NCI-H2029 treated with DMSO at 0.1 percent for 48 hours (cell line): ENCODE measurements at regions not wholly inside any gene's neighbourhood (a gene's known extent, or its start where the extent isn't known, plus 50 kb on each side); places are given as distances from the start of the nearest gene placed in this dataset.
"Not testable (repeated sequence)": the region's sequence is repeated elsewhere in the genome, so short reads cannot be mapped to it uniquely, and the experiment has no call there.

Experiments
- DNase-seq: peaks from one replicate; lab custom pipeline; 2025; lab: John Stamatoyannopoulos, UW

- no peak for DNase-seq
Measured at GRCh38 chr5:25025831-25026230, 381.1 kb upstream of the CDH10 start.

GRCh38 chr5:25020454-25020853 lies 375.7 kb upstream of the CDH10 start:
- no peak for DNase-seq

GRCh38 chr5:25009063-25009462 lies 364.3 kb upstream of the CDH10 start:
- DNase-seq, result no peak

- no peak for DNase-seq
Measured at GRCh38 chr5:25006734-25007133, 362.0 kb upstream of the CDH10 start.

GRCh38 chr5:25006237-25006636 lies 361.5 kb upstream of the CDH10 start:
- no peak for DNase-seq

- no peak for DNase-seq
Measured at GRCh38 chr5:25005431-25005830, 360.7 kb upstream of the CDH10 start.

- DNase-seq, result no peak
Measured at GRCh38 chr5:25002371-25002770, 357.6 kb upstream of the CDH10 start.

- no peak for DNase-seq
Measured at GRCh38 chr5:24999732-25000131, 355.0 kb upstream of the CDH10 start.

- DNase-seq, result no peak
Measured at GRCh38 chr5:24998641-24999040, 353.9 kb upstream of the CDH10 start.

- no peak for DNase-seq
Measured at GRCh38 chr5:24986326-24986725, 341.5 kb upstream of the CDH10 start.

GRCh38 chr5:24978552-24978951 lies 333.8 kb upstream of the CDH10 start:
- DNase-seq, result not testable (repeated sequence)

- no peak for DNase-seq
Measured at GRCh38 chr5:24963611-24964010, 318.8 kb upstream of the CDH10 start.

- DNase-seq, result no peak
Measured at GRCh38 chr5:24923400-24923799, 278.6 kb upstream of the CDH10 start.

GRCh38 chr5:24918676-24919075 lies 273.9 kb upstream of the CDH10 start:
- no peak for DNase-seq

- DNase-seq, result no peak
Measured at GRCh38 chr5:24916863-24917262, 272.1 kb upstream of the CDH10 start.

GRCh38 chr5:24909210-24909609 lies 264.4 kb upstream of the CDH10 start:
- no peak for DNase-seq

- no peak for DNase-seq
Measured at GRCh38 chr5:24906689-24907088, 261.9 kb upstream of the CDH10 start.

- DNase-seq, result no peak
Measured at GRCh38 chr5:24904981-24905517, 260.3 kb upstream of the CDH10 start.

- no peak for DNase-seq
Measured at GRCh38 chr5:24899180-24899579, 254.4 kb upstream of the CDH10 start.

- no peak for DNase-seq
Measured at GRCh38 chr5:24864244-24864643, 219.5 kb upstream of the CDH10 start.

GRCh38 chr5:24862117-24862516 lies 217.3 kb upstream of the CDH10 start:
- no peak for DNase-seq

- no peak for DNase-seq
Measured at GRCh38 chr5:24855485-24855884, 210.7 kb upstream of the CDH10 start.

GRCh38 chr5:24854850-24855249 lies 210.1 kb upstream of the CDH10 start:
- DNase-seq, result no peak

GRCh38 chr5:24854350-24854749 lies 209.6 kb upstream of the CDH10 start:
- no peak for DNase-seq
